Gastrocnemius medialis (tissue), 4 donors: ENCODE measurements at regions not wholly inside any gene's neighbourhood (a gene's known extent, or its start where the extent isn't known, plus 50 kb on each side); places are given as distances from the start of the nearest gene placed in this dataset.

Experiments used
- ATAC-seq, 2 donors: fragments of 150-250 bp; one replicate each; pipeline ENCODE4 v1.9.1; 2016
- DNase-seq, 2 donors: peaks; one replicate each; pipeline ENCODE4 v3.0.0-alpha.2; 2019
- H3K27ac ChIP-seq, 4 donors: fragments of 200-600 bp; sonication (generic); 1 replicate in 1 of 4; 2 replicates in 3 of 4; pipeline ENCODE4 v1.5.1; 2016 to 2018; ENCODE audit warnings: mild to moderate bottlenecking in 2 of 4, moderate library complexity in 1 of 4
- H3K27me3 ChIP-seq, 3 donors: fragments of 200-600 bp; sonication (generic) in 2 of 3; 1 replicate in 1 of 3; 2 replicates in 2 of 3; pipeline versions ENCODE4 v1.5.1 to v1.6.0; 2016 to 2019; ENCODE audit warnings: mild to moderate bottlenecking in 1 of 3, moderate library complexity in 1 of 3
- H3K36me3 ChIP-seq, 2 donors: fragments of 200-600 bp; sonication (generic) in 1 of 2; one replicate each; pipeline ENCODE4 v1.5.1; 2017 to 2018
- H3K4me1 ChIP-seq, 2 donors: fragments of 200-600 bp; sonication (generic) in 1 of 2; one replicate each; pipeline ENCODE4 v1.5.1; 2016 to 2017; ENCODE audit warnings: mild to moderate bottlenecking in 2 of 2
- H3K4me3 ChIP-seq, 4 donors: fragments of 200-600 bp; sonication (generic) in 3 of 4; 1 replicate in 1 of 4; 2 replicates in 3 of 4; pipeline ENCODE4 v1.5.1; 2016 to 2019; ENCODE audit warnings: mild to moderate bottlenecking in 2 of 4
- H3K9me3 ChIP-seq, 3 donors: fragments of 200-600 bp; sonication (generic) in 2 of 3; 1 replicate in 1 of 3; 2 replicates in 2 of 3; pipeline ENCODE4 v1.5.1; 2016 to 2019
- POLR2A ChIP-seq, 2 donors: fragments of 450-650 bp; IDR thresholded peaks; one replicate each; pipeline ENCODE4 v1.6.1; 2017; ENCODE audit warnings: antibody characterized with exemption in 2 of 2, mild to moderate bottlenecking in 2 of 2, moderate library complexity in 2 of 2
- in situ Hi-C, 4 donors: fragments of 200-750 bp; cut with MboI; loops; one replicate each; pipeline versions ENCODE4 v1.15.0 to v1.8.0; 2017; ENCODE audit warnings: low sequenced_read_pairs in 4 of 4
- intact Hi-C: fragments of 100-400 bp; cut with DNase I; formaldehyde crosslinking; loops from one replicate; pipeline ENCODE4 v1.15.1; 2023; ENCODE audit warnings: low total_unique reads
- TF ChIP-seq, protein P1 (sequence below), 5 experiments: fragments of 450-650 bp in 3 of 5; fragments of 200-600 bp in 2 of 5; sonication (generic) in 2 of 5; IDR thresholded peaks in 4 of 5; conservative IDR thresholded peaks in 1 of 5; 1 replicate in 4 of 5; 2 replicates in 1 of 5; pipeline ENCODE4 v1.5.1; 2016 to 2019; ENCODE audit warnings: antibody characterized with exemption in 5 of 5, mild to moderate bottlenecking in 3 of 5, moderate library complexity in 3 of 5

DNA sequence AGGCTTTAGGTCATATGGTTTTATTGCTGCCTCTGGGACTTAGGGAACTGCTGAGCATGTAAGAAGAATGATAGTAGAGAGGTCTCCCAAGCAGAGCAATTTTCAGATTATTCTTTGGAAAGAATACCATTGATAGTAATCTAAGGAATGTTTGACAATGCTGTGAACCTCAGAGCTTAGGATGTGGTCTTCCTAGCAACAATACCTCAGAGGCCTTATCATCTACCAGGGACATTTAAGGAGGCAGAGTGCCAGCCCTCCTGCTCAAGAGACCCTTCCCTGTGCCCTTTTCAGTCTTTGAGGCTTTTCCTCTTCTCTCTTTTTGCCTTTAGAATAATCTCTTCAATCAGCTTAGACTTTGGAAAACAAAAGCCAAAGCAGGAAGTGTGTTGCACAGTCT is 272.1 kb downstream of the OXSM start:
- Histone ChIP-seq H3K36me3 (no peaks in the 10 kb centered on the region), H3K9me3 (no peaks in the 10 kb centered on the region), H3K27me3 (no peaks in the 10 kb centered on the region), H3K27ac (no peak overlapping the region), H3K4me1 (no peaks in the 10 kb centered on the region), H3K4me3 (no peak overlapping the region)
- no peak for TF ChIP-seq POLR2A (IDR thresholded peaks at IDR 0.05)
- TF ChIP-seq, protein P1, sequence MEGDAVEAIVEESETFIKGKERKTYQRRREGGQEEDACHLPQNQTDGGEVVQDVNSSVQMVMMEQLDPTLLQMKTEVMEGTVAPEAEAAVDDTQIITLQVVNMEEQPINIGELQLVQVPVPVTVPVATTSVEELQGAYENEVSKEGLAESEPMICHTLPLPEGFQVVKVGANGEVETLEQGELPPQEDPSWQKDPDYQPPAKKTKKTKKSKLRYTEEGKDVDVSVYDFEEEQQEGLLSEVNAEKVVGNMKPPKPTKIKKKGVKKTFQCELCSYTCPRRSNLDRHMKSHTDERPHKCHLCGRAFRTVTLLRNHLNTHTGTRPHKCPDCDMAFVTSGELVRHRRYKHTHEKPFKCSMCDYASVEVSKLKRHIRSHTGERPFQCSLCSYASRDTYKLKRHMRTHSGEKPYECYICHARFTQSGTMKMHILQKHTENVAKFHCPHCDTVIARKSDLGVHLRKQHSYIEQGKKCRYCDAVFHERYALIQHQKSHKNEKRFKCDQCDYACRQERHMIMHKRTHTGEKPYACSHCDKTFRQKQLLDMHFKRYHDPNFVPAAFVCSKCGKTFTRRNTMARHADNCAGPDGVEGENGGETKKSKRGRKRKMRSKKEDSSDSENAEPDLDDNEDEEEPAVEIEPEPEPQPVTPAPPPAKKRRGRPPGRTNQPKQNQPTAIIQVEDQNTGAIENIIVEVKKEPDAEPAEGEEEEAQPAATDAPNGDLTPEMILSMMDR (IDR thresholded peaks at IDR 0.05 in 4 of 5, conservative IDR thresholded peaks at IDR 0.05 in 1 of 5), result no peak
- ATAC-seq, result no peak
- no peak for DNase-seq
- intact Hi-C loops (no loop called here), in situ Hi-C loops (no loop called here)

DNA sequence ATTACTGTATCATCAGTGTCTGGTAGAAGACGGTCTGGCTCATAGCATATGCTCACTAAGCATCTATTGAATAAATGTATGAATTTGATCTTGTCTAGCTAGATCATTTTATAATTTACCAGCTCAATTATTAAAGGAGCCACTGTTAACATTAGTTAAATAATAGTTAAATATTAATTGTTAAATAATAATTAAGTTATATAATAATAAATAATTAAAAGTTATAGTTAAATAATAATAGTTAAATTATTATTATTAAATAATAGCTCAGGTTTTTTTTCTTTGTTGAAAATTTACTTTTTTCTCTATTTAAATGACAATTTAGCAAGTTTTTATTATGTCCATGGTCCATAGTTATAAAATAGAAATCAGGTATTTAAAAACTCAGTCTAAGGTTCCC is 274.4 kb downstream of the OXSM start:
- intact Hi-C loops (no loop called here), in situ Hi-C loops (no loop called here)
- Histone ChIP-seq H3K4me3 (no peak overlapping the region), H3K27ac (no peak overlapping the region), H3K4me1 (peaks cover 9 to 11% of the 10 kb centered on the region in 2 donors), H3K36me3 (no peaks in the 10 kb centered on the region), H3K27me3 (no peaks in the 10 kb centered on the region), H3K9me3 (no peaks in the 10 kb centered on the region)
- ATAC-seq (no peak), DNase-seq (no peak)
- TF ChIP-seq POLR2A (IDR thresholded peaks at IDR 0.05), result no peak
- TF ChIP-seq, protein P1 (IDR thresholded peaks at IDR 0.05 in 4 of 5, conservative IDR thresholded peaks at IDR 0.05 in 1 of 5), result no peak

DNA sequence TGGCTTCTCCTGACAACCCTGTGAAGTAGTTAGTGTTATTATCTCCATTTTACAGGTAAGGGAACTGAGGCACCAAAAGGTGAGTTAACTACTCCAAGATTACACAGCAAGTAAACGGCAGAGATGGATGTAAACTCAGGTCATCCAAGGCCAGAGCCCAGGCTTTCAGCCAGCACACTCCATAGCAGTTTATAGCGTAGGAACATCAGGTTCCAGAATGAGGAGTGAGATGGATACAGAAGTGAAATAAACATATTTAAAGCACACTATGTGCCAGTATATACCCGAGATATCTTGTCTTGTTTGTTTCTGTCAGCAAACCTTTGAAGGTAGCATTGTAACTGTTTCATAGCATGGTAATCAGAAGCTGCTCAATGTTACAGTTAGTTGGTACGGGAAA is 279.0 kb downstream of the OXSM start:
- TF ChIP-seq POLR2A (IDR thresholded peaks at IDR 0.05), result no peak
- TF ChIP-seq, protein P1 (IDR thresholded peaks at IDR 0.05 in 4 of 5, conservative IDR thresholded peaks at IDR 0.05 in 1 of 5), result no peak
- intact Hi-C loops (loop anchor here (2.0 kb wide), 1 partner anchor 30 kb away; no protein-coding TSS in a partner anchor), in situ Hi-C loops (no loop called here)
- ATAC-seq, result peak in 1 of 2 donors; percentile 99
- Histone ChIP-seq H3K4me1 (peaks cover 11 to 21% of the 10 kb centered on the region in 2 donors), H3K9me3 (no peaks in the 10 kb centered on the region), H3K36me3 (no peaks in the 10 kb centered on the region), H3K4me3 (no peak overlapping the region), H3K27me3 (no peaks in the 10 kb centered on the region), H3K27ac (peak overlapping the region in 3 of 4 donors; percentile 46 to 78 (median 57))
- peak; percentile 12 to 59 for DNase-seq

DNA sequence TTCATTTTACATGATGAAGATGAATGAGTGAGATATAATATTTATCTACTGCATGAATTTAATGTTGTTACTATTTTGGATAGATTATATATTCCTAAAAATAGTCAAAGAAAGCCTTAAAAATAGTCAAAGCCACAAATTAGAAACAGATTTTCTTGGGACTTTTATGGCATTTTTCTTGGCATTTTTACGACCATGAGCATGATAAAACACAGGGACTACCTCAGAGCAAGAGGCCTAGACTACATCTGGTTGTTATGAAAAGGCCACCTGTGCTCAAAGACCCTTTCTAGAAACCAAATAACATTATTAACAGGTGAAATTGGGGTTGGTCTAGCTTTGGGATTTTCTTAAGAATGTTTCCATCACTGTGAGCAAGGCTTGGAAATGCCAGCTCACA is 281.0 kb downstream of the OXSM start:
- no peak overlapping the region for H3K4me3 ChIP-seq
- intact Hi-C loops (no loop called here), in situ Hi-C loops (no loop called here)
- H3K27ac ChIP-seq, result no peak overlapping the region
- no peaks in the 10 kb centered on the region for H3K9me3 ChIP-seq
- peaks cover 11 to 21% of the 10 kb centered on the region in 2 donors for H3K4me1 ChIP-seq
- DNase-seq (no peak), ATAC-seq (no peak)
- no peaks in the 10 kb centered on the region for H3K27me3 ChIP-seq
- H3K36me3 ChIP-seq, result no peaks in the 10 kb centered on the region
- TF ChIP-seq, protein P1 (IDR thresholded peaks at IDR 0.05 in 4 of 5, conservative IDR thresholded peaks at IDR 0.05 in 1 of 5), result no peak
- no peak for TF ChIP-seq POLR2A (IDR thresholded peaks at IDR 0.05)

DNA sequence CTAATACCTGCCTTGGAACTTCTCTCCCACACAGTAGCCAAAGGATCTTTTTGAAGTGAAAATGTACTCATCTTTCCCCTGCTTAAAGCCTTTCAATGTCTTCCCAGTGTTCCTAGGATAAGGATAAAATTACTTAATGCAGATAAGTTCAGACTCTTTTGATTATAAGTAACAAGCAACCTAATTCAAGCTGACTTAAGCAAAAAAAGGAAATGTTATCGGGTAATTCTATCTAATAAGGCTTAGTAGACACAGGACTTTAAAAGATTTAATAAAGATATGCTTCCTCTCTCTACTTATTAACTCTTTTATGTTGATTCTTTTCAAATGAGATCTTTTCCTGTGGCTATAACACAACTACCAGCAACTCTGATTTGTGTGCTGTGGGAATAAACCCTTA is 284.2 kb downstream of the OXSM start:
- in situ Hi-C loops, result no loop called here

More for the DNA sequence above, 284.2 kb downstream of the OXSM start:
- no peak overlapping the region for H3K4me3 ChIP-seq
- intact Hi-C loops, result no loop called here
- ATAC-seq (no peak), DNase-seq (no peak)
- no peaks in the 10 kb centered on the region for H3K27me3 ChIP-seq
- TF ChIP-seq POLR2A (IDR thresholded peaks at IDR 0.05), result no peak
- TF ChIP-seq, protein P1 (IDR thresholded peaks at IDR 0.05 in 4 of 5, conservative IDR thresholded peaks at IDR 0.05 in 1 of 5), result no peak
- no peak overlapping the region for H3K27ac ChIP-seq
- peaks cover 5 to 12% of the 10 kb centered on the region in 2 donors for H3K4me1 ChIP-seq
- H3K36me3 ChIP-seq, result no peaks in the 10 kb centered on the region
- H3K9me3 ChIP-seq, result no peaks in the 10 kb centered on the region
